Thyroid gland (tissue), 4 donors: ENCODE measurements at regions not wholly inside any gene's neighbourhood (a gene's known extent, or its start where the extent isn't known, plus 50 kb on each side); places are given as distances from the start of the nearest gene placed in this dataset.

Source experiments
- POLR2A ChIP-seq, 2 donors: fragments of 450-650 bp; IDR thresholded peaks; one replicate each; pipeline ENCODE4 v1.6.1; 2017; ENCODE audit warnings: antibody characterized with exemption in 2 of 2, mild to moderate bottlenecking in 2 of 2, moderate library complexity in 1 of 2
- TF ChIP-seq, protein P1 (sequence below), 6 experiments: fragments of 200-600 bp in 3 of 6; fragments of 450-650 bp in 3 of 6; sonication (generic) in 3 of 6; IDR thresholded peaks; one replicate each; pipeline ENCODE4 v1.5.1; 2016 to 2019; ENCODE audit warnings: antibody characterized with exemption in 6 of 6, mild to moderate bottlenecking in 2 of 6, inconsistent platforms in 1 of 6, moderate library complexity in 1 of 6

DNA sequence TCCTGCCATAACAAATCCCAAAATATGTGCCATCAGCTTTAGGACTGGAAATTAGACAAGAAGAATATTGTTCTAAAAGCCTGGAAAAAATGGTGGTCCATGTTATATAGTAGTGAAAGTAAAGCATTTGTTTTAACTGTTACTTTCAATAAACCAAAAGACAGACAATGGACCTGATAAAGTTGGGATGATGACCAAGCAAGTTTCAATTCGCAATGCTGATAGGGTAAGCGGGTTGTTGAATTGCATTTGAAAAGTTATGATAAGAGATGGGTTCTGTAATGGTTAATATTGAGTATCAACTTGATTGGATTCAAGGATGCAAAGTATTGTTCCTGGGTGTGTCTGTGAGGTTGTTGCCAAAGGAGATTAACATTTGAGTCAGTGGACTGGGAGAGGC is 131.9 kb upstream of the ZC3H12C start:
- TF ChIP-seq, protein P1, sequence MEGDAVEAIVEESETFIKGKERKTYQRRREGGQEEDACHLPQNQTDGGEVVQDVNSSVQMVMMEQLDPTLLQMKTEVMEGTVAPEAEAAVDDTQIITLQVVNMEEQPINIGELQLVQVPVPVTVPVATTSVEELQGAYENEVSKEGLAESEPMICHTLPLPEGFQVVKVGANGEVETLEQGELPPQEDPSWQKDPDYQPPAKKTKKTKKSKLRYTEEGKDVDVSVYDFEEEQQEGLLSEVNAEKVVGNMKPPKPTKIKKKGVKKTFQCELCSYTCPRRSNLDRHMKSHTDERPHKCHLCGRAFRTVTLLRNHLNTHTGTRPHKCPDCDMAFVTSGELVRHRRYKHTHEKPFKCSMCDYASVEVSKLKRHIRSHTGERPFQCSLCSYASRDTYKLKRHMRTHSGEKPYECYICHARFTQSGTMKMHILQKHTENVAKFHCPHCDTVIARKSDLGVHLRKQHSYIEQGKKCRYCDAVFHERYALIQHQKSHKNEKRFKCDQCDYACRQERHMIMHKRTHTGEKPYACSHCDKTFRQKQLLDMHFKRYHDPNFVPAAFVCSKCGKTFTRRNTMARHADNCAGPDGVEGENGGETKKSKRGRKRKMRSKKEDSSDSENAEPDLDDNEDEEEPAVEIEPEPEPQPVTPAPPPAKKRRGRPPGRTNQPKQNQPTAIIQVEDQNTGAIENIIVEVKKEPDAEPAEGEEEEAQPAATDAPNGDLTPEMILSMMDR (IDR thresholded peaks at IDR 0.05) = no peak
- TF ChIP-seq POLR2A (IDR thresholded peaks at IDR 0.05) = no peak
